ENCODE measurements at regions not wholly inside any gene's neighbourhood (a gene's known extent, or its start where the extent isn't known, plus 50 kb on each side); places are given as distances from the start of the nearest gene placed in this dataset.

- Histone ChIP-seq H3K14ac (ENCODE audit: low read length) (no peak overlapping the region), H3K9ac (ENCODE audit: low read depth, low read length, poor library complexity) (no peak overlapping the region), H3K79me1 (ENCODE audit: low read depth, low read length) (no peaks in the 10 kb centered on the region), H2BK15ac (ENCODE audit: low read length) (no peak overlapping the region), H4K8ac (ENCODE audit: low read depth, low read length) (no peak overlapping the region), H3K18ac (ENCODE audit: low read length) (no peak overlapping the region), H4K91ac (ENCODE audit: low read depth, low read length, poor library complexity) (no peak overlapping the region), H3K4ac (ENCODE audit: low read length) (no peak overlapping the region), H3K27me3 (ENCODE audit: control insufficient read depth in 3 of 3, insufficient read depth in 3 of 3, low read depth in 1 of 3, low read length in 3 of 3) (no peaks in the 10 kb centered on the region), H2BK120ac (ENCODE audit: low read depth, low read length) (no peak overlapping the region), H3K36me3 (replicated peaks in 1 of 2; ENCODE audit: control insufficient read depth in 2 of 2, insufficient read depth in 2 of 2, low read length in 2 of 2) (no peaks in the 10 kb centered on the region), H2BK12ac (ENCODE audit: low read length) (no peak overlapping the region), H3K9me3 (replicated peaks in 1 of 2; ENCODE audit: control insufficient read depth in 2 of 2, insufficient read depth in 1 of 2, low read depth in 1 of 2, low read length in 2 of 2) (no peaks in the 10 kb centered on the region), H3K4me1 (ENCODE audit: control insufficient read depth in 2 of 2, insufficient read depth in 1 of 2, low read depth in 1 of 2, low read length in 2 of 2) (no peaks in the 10 kb centered on the region), H2AK5ac (ENCODE audit: low read depth, low read length) (no peak overlapping the region), H3K27ac (replicated peaks; ENCODE audit: low read length) (no peak overlapping the region), H2BK5ac (ENCODE audit: low read length) (no peak overlapping the region), H3K4me2 (ENCODE audit: insufficient read depth, low read length, poor library complexity, severe bottlenecking) (no peak overlapping the region), H3K4me3 (ENCODE audit: low read length in 2 of 2) (no peak overlapping the region), H3K23ac (ENCODE audit: low read depth, low read length, poor library complexity) (no peak overlapping the region), H2AFZ (ENCODE audit: low read length) (no peak overlapping the region)
- DNase-seq (ENCODE audit: low spot score), result no peak
- WGBS, 2 donors (ENCODE audit: extremely low coverage in 2 of 2, insufficient read length in 2 of 2, insufficient replicate concordance in 1 of 2), result no CpG with 5 or more reads among the region's 2 CpGs
Measured at GRCh38 chr1:88321706-88322105, 362.4 kb upstream of the PKN2 start.

GRCh38 chr1:88324899-88325298 lies 359.2 kb upstream of the PKN2 start:
- Histone ChIP-seq H2AK5ac (ENCODE audit: low read depth, low read length) (no peak overlapping the region), H3K36me3 (replicated peaks in 1 of 2; ENCODE audit: control insufficient read depth in 2 of 2, insufficient read depth in 2 of 2, low read length in 2 of 2) (no peaks in the 10 kb centered on the region), H2BK12ac (ENCODE audit: low read length) (no peak overlapping the region), H3K4me1 (ENCODE audit: control insufficient read depth in 2 of 2, insufficient read depth in 1 of 2, low read depth in 1 of 2, low read length in 2 of 2) (peaks cover 2 to 9% of the 10 kb centered on the region in 2 donors), H2BK120ac (ENCODE audit: low read depth, low read length) (no peak overlapping the region), H3K27me3 (ENCODE audit: control insufficient read depth in 3 of 3, insufficient read depth in 3 of 3, low read depth in 1 of 3, low read length in 3 of 3) (no peaks in the 10 kb centered on the region), H2BK5ac (ENCODE audit: low read length) (no peak overlapping the region), H4K8ac (ENCODE audit: low read depth, low read length) (no peak overlapping the region), H2AFZ (ENCODE audit: low read length) (no peak overlapping the region), H3K79me1 (ENCODE audit: low read depth, low read length) (no peaks in the 10 kb centered on the region), H3K18ac (ENCODE audit: low read length) (no peak overlapping the region), H4K91ac (ENCODE audit: low read depth, low read length, poor library complexity) (no peak overlapping the region), H3K14ac (ENCODE audit: low read length) (no peak overlapping the region), H3K4ac (ENCODE audit: low read length) (no peak overlapping the region), H2BK15ac (ENCODE audit: low read length) (no peak overlapping the region), H3K9ac (ENCODE audit: low read depth, low read length, poor library complexity) (no peak overlapping the region), H3K23ac (ENCODE audit: low read depth, low read length, poor library complexity) (no peak overlapping the region), H3K4me3 (ENCODE audit: low read length in 2 of 2) (no peak overlapping the region), H3K27ac (replicated peaks; ENCODE audit: low read length) (no peak overlapping the region), H3K4me2 (ENCODE audit: insufficient read depth, low read length, poor library complexity, severe bottlenecking) (no peak overlapping the region), H3K9me3 (replicated peaks in 1 of 2; ENCODE audit: control insufficient read depth in 2 of 2, insufficient read depth in 1 of 2, low read depth in 1 of 2, low read length in 2 of 2) (no peaks in the 10 kb centered on the region)
- no CpG with 5 or more reads among the region's 3 CpGs for WGBS, 2 donors (ENCODE audit: extremely low coverage in 2 of 2, insufficient read length in 2 of 2, insufficient replicate concordance in 1 of 2)
- DNase-seq (ENCODE audit: low spot score), result no peak

GRCh38 chr1:88327391-88328267 lies 356.4 kb upstream of the PKN2 start:
- no peak overlapping the region for H3K14ac ChIP-seq (ENCODE audit: low read length)
- peaks cover 0 to 2% of the 10 kb centered on the region in 2 donors for H3K9me3 ChIP-seq (replicated peaks in 1 of 2; ENCODE audit: control insufficient read depth in 2 of 2, insufficient read depth in 1 of 2, low read depth in 1 of 2, low read length in 2 of 2)
- H2BK120ac ChIP-seq (ENCODE audit: low read depth, low read length), result no peak overlapping the region
- no peak overlapping the region for H3K23ac ChIP-seq (ENCODE audit: low read depth, low read length, poor library complexity)
- H2BK12ac ChIP-seq (ENCODE audit: low read length), result no peak overlapping the region
- no peaks in the 10 kb centered on the region for H3K36me3 ChIP-seq (replicated peaks in 1 of 2; ENCODE audit: control insufficient read depth in 2 of 2, insufficient read depth in 2 of 2, low read length in 2 of 2)
- H3K4me2 ChIP-seq (ENCODE audit: insufficient read depth, low read length, poor library complexity, severe bottlenecking), result no peak overlapping the region
- no peak overlapping the region for H3K18ac ChIP-seq (ENCODE audit: low read length)
- H3K4me1 ChIP-seq (ENCODE audit: control insufficient read depth in 2 of 2, insufficient read depth in 1 of 2, low read depth in 1 of 2, low read length in 2 of 2), result peaks cover 5 to 9% of the 10 kb centered on the region in 2 donors
- peak overlapping the region; percentile 61 for H2AFZ ChIP-seq (ENCODE audit: low read length)
- no peak overlapping the region for H4K8ac ChIP-seq (ENCODE audit: low read depth, low read length)
- H3K9ac ChIP-seq (ENCODE audit: low read depth, low read length, poor library complexity), result no peak overlapping the region
- H2AK5ac ChIP-seq (ENCODE audit: low read depth, low read length), result no peak overlapping the region
- H3K27ac ChIP-seq (replicated peaks; ENCODE audit: low read length), result no peak overlapping the region
- no peak overlapping the region for H4K91ac ChIP-seq (ENCODE audit: low read depth, low read length, poor library complexity)
- no peak for DNase-seq (ENCODE audit: low spot score)
- no CpG with 5 or more reads among the region's 5 CpGs for WGBS, 2 donors (ENCODE audit: extremely low coverage in 2 of 2, insufficient read length in 2 of 2, insufficient replicate concordance in 1 of 2)
- no peaks in the 10 kb centered on the region for H3K27me3 ChIP-seq (ENCODE audit: control insufficient read depth in 3 of 3, insufficient read depth in 3 of 3, low read depth in 1 of 3, low read length in 3 of 3)
- H3K79me1 ChIP-seq (ENCODE audit: low read depth, low read length), result no peaks in the 10 kb centered on the region
- no peak overlapping the region for H2BK15ac ChIP-seq (ENCODE audit: low read length)
- H3K4ac ChIP-seq (ENCODE audit: low read length), result no peak overlapping the region
- H2BK5ac ChIP-seq (ENCODE audit: low read length), result no peak overlapping the region
- H3K4me3 ChIP-seq (ENCODE audit: low read length in 2 of 2), result no peak overlapping the region

GRCh38 chr1:88330201-88330600 lies 353.9 kb upstream of the PKN2 start:
- no peaks in the 10 kb centered on the region for H3K79me1 ChIP-seq (ENCODE audit: low read depth, low read length)
- no peak overlapping the region for H3K9ac ChIP-seq (ENCODE audit: low read depth, low read length, poor library complexity)
- H4K8ac ChIP-seq (ENCODE audit: low read depth, low read length), result no peak overlapping the region
- no peak overlapping the region for H2AFZ ChIP-seq (ENCODE audit: low read length)
- H3K4me2 ChIP-seq (ENCODE audit: insufficient read depth, low read length, poor library complexity, severe bottlenecking), result no peak overlapping the region
- no peak overlapping the region for H3K23ac ChIP-seq (ENCODE audit: low read depth, low read length, poor library complexity)
- H3K9me3 ChIP-seq (replicated peaks in 1 of 2; ENCODE audit: control insufficient read depth in 2 of 2, insufficient read depth in 1 of 2, low read depth in 1 of 2, low read length in 2 of 2), result peaks cover 0 to 2% of the 10 kb centered on the region in 2 donors
- no peak overlapping the region for H3K4ac ChIP-seq (ENCODE audit: low read length)
- no peak overlapping the region for H3K18ac ChIP-seq (ENCODE audit: low read length)
- H3K4me1 ChIP-seq (ENCODE audit: control insufficient read depth in 2 of 2, insufficient read depth in 1 of 2, low read depth in 1 of 2, low read length in 2 of 2), result peaks cover 5 to 9% of the 10 kb centered on the region in 2 donors
- no peak overlapping the region for H2BK5ac ChIP-seq (ENCODE audit: low read length)
- H3K4me3 ChIP-seq (ENCODE audit: low read length in 2 of 2), result no peak overlapping the region
- H4K91ac ChIP-seq (ENCODE audit: low read depth, low read length, poor library complexity), result no peak overlapping the region
- no peak for DNase-seq (ENCODE audit: low spot score)
- no peak overlapping the region for H2AK5ac ChIP-seq (ENCODE audit: low read depth, low read length)
- H3K27ac ChIP-seq (replicated peaks; ENCODE audit: low read length), result no peak overlapping the region
- no peak overlapping the region for H3K14ac ChIP-seq (ENCODE audit: low read length)
- no CpG with 5 or more reads among the region's 4 CpGs for WGBS, 2 donors (ENCODE audit: extremely low coverage in 2 of 2, insufficient read length in 2 of 2, insufficient replicate concordance in 1 of 2)
- no peaks in the 10 kb centered on the region for H3K27me3 ChIP-seq (ENCODE audit: control insufficient read depth in 3 of 3, insufficient read depth in 3 of 3, low read depth in 1 of 3, low read length in 3 of 3)
- no peak overlapping the region for H2BK15ac ChIP-seq (ENCODE audit: low read length)
- no peaks in the 10 kb centered on the region for H3K36me3 ChIP-seq (replicated peaks in 1 of 2; ENCODE audit: control insufficient read depth in 2 of 2, insufficient read depth in 2 of 2, low read length in 2 of 2)
- no peak overlapping the region for H2BK120ac ChIP-seq (ENCODE audit: low read depth, low read length)
- no peak overlapping the region for H2BK12ac ChIP-seq (ENCODE audit: low read length)
